ENCODE measurements at regions not wholly inside any gene's neighbourhood (a gene's known extent, or its start where the extent isn't known, plus 50 kb on each side); places are given as distances from the start of the nearest gene placed in this dataset.

DNA sequence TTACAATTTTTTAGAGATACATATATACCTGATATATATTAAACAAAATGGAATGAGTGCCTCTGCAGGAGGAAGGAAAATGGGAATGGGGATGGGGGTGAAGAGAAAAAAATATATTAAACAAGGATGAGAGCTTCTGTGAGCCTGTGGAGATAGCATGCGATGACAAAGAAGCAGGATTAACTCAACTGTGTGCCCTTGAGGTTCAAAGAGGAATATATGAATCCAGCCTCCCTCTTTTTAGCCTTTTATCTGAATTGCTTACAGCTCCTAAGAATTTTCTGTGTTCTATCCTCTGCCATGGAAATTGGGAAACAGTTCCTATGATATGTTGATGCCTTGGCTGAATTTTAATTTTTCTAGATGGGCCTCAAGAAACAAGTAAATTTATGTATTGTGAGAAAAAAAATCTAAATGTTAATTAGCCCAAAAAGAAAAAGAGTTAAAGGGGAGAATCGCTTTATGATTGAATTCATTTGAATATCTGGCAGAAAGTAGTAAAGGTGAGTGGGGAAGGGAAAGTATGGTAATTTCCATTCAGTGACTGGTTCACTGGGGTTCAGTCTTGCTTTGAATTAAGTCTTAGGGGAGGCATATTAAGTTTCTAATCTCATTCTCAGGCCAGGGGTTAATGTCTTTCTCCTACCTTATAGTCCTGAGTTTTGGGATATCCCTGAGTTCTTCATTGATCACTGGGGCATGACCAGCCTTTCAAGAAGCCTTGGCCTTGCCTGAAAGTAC, 106.3 kb upstream of the HMCN1 start:
- Histone ChIP-seq H3K4me2 (no peak overlapping the region), H3K27ac (no peak overlapping the region), H4K20me1 (ENCODE audit: insufficient read depth, poor library complexity, severe bottlenecking) (no peaks in the 10 kb centered on the region), H3K9me2 (replicated peaks; ENCODE audit: insufficient read depth) (no peaks in the 10 kb centered on the region), H3K36me3 (replicated peaks; ENCODE audit: insufficient read depth, low read depth) (no peaks in the 10 kb centered on the region), H3K27me3 (no peaks in the 10 kb centered on the region), H3K9me3 (ENCODE audit: low read depth) (no peaks in the 10 kb centered on the region), H3K79me2 (no peaks in the 10 kb centered on the region), H3K4me1 (ENCODE audit: insufficient read depth) (no peaks in the 10 kb centered on the region), H3K4me3 (no peak overlapping the region), H2AFZ (no peak overlapping the region)
- 92% methylated on average over 2 of the region's 2 CpGs for WGBS (ENCODE audit: low lambda C conversion rate, missing lambda C conversion rate)
- no peak for DNase-seq (ENCODE audit: low spot score)
- TF ChIP-seq EZH2 (IDR thresholded peaks at IDR 0.05; ENCODE audit: borderline replicate concordance) (no peak), EZH2phosphoT487 (IDR thresholded peaks at IDR 0.05; ENCODE audit: low read depth, severe bottlenecking, unreplicated experiment) (no peak)
- TF ChIP-seq, protein P1, sequence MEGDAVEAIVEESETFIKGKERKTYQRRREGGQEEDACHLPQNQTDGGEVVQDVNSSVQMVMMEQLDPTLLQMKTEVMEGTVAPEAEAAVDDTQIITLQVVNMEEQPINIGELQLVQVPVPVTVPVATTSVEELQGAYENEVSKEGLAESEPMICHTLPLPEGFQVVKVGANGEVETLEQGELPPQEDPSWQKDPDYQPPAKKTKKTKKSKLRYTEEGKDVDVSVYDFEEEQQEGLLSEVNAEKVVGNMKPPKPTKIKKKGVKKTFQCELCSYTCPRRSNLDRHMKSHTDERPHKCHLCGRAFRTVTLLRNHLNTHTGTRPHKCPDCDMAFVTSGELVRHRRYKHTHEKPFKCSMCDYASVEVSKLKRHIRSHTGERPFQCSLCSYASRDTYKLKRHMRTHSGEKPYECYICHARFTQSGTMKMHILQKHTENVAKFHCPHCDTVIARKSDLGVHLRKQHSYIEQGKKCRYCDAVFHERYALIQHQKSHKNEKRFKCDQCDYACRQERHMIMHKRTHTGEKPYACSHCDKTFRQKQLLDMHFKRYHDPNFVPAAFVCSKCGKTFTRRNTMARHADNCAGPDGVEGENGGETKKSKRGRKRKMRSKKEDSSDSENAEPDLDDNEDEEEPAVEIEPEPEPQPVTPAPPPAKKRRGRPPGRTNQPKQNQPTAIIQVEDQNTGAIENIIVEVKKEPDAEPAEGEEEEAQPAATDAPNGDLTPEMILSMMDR (IDR thresholded peaks at IDR 0.05; ENCODE audit: poor library complexity), result no peak

GRCh38 chr1:185627171-185627570, 107.0 kb upstream of the HMCN1 start:
- Histone ChIP-seq H3K4me1 (ENCODE audit: insufficient read depth) (no peaks in the 10 kb centered on the region), H3K79me2 (no peaks in the 10 kb centered on the region), H3K4me3 (no peak overlapping the region), H3K9me2 (replicated peaks; ENCODE audit: insufficient read depth) (no peaks in the 10 kb centered on the region), H4K20me1 (ENCODE audit: insufficient read depth, poor library complexity, severe bottlenecking) (no peaks in the 10 kb centered on the region), H3K4me2 (no peak overlapping the region), H3K27me3 (no peaks in the 10 kb centered on the region), H3K36me3 (replicated peaks; ENCODE audit: insufficient read depth, low read depth) (no peaks in the 10 kb centered on the region), H3K27ac (no peak overlapping the region), H2AFZ (no peak overlapping the region), H3K9me3 (ENCODE audit: low read depth) (no peaks in the 10 kb centered on the region)
- TF ChIP-seq, protein P1 (IDR thresholded peaks at IDR 0.05; ENCODE audit: poor library complexity), result no peak
- TF ChIP-seq EZH2phosphoT487 (IDR thresholded peaks at IDR 0.05; ENCODE audit: low read depth, severe bottlenecking, unreplicated experiment) (no peak), EZH2 (IDR thresholded peaks at IDR 0.05; ENCODE audit: borderline replicate concordance) (no peak)
- 64% methylated on average over 3 of the region's 3 CpGs for WGBS (ENCODE audit: low lambda C conversion rate, missing lambda C conversion rate)
- no peak for DNase-seq (ENCODE audit: low spot score)

DNA sequence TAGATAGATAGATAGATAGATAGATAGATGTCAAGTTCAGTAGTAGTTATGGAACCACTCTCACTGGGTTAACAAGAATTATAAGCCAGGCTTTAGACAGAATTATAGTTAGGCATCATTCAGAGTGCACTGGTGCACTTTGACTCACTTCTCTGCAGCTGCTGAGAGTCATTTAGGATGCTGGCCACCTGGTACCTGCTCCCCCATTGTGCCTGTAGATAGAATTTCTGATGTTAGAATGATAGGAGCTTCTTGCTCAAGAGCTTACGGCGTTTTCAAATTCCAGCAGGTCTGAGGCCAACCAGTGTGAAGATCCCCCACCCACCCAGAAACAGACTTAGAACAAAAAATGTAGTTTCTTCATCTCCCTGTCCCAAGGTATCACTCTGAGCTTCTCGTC, 107.8 kb upstream of the HMCN1 start:
- Histone ChIP-seq H3K9me2 (replicated peaks; ENCODE audit: insufficient read depth) (no peaks in the 10 kb centered on the region), H3K36me3 (replicated peaks; ENCODE audit: insufficient read depth, low read depth) (no peaks in the 10 kb centered on the region), H3K27me3 (no peaks in the 10 kb centered on the region), H3K4me2 (no peak overlapping the region), H3K79me2 (no peaks in the 10 kb centered on the region), H3K9me3 (ENCODE audit: low read depth) (no peaks in the 10 kb centered on the region), H3K4me3 (no peak overlapping the region), H3K27ac (no peak overlapping the region), H2AFZ (no peak overlapping the region), H4K20me1 (ENCODE audit: insufficient read depth, poor library complexity, severe bottlenecking) (no peaks in the 10 kb centered on the region), H3K4me1 (ENCODE audit: insufficient read depth) (no peaks in the 10 kb centered on the region)
- 93% methylated on average over 3 of the region's 3 CpGs for WGBS (ENCODE audit: low lambda C conversion rate, missing lambda C conversion rate)
- no peak for DNase-seq (ENCODE audit: low spot score)
- TF ChIP-seq EZH2phosphoT487 (IDR thresholded peaks at IDR 0.05; ENCODE audit: low read depth, severe bottlenecking, unreplicated experiment) (no peak), EZH2 (IDR thresholded peaks at IDR 0.05; ENCODE audit: borderline replicate concordance) (no peak)
- TF ChIP-seq, protein P1 (IDR thresholded peaks at IDR 0.05; ENCODE audit: poor library complexity), result no peak

Measured in hepatocyte (in vitro differentiated cells).